OCI-LY1 (cell line): ENCODE measurements at regions not wholly inside any gene's neighbourhood (a gene's known extent, or its start where the extent isn't known, plus 50 kb on each side); places are given as distances from the start of the nearest gene placed in this dataset.

Experiments
- H2AFZ ChIP-seq: fragments of 200-600 bp; sonication (generic), shearing (Covaris generic); 2 replicates; pipeline ENCODE4 v1.6.0; 2014; ENCODE audit warnings: antibody characterized with exemption, mild to moderate bottlenecking, low read length
- H3F3A ChIP-seq: fragments of 200-600 bp; sonication (generic), shearing (Covaris generic); 2 replicates; pipeline ENCODE4 v1.6.0; 2014; ENCODE audit warnings: mild to moderate bottlenecking, antibody characterized with exemption, low read length, moderate library complexity; ENCODE audit not compliant: insufficient read depth
- H3K27ac ChIP-seq: fragments of 200-600 bp; sonication (generic); 2 replicates; pipeline ENCODE4 v1.5.1; 2014; ENCODE audit warnings: low read length, mixed run types, mild to moderate bottlenecking, low read depth; ENCODE audit not compliant: poor library complexity, severe bottlenecking
- H3K27me3 ChIP-seq: fragments of 200-600 bp; sonication (generic); 2 replicates; pipeline ENCODE4 v1.6.0; 2014; ENCODE audit warnings: antibody characterized with exemption, mild to moderate bottlenecking, low read length, moderate library complexity; ENCODE audit not compliant: insufficient read depth
- H3K36me3 ChIP-seq: fragments of 200-600 bp; sonication (generic); 2 replicates; pipeline ENCODE4 v1.6.1; 2014; ENCODE audit warnings: mild to moderate bottlenecking, antibody characterized with exemption, low read length, moderate library complexity, mixed read lengths; ENCODE audit not compliant: insufficient read depth
- H3K4me1 ChIP-seq: fragments of 200-600 bp; sonication (generic); 2 replicates; pipeline ENCODE4 v1.5.1; 2014; ENCODE audit warnings: mild to moderate bottlenecking, low read length, moderate library complexity; ENCODE audit not compliant: insufficient read depth, severe bottlenecking
- H3K4me2 ChIP-seq: fragments of 200-600 bp; sonication (generic), shearing (Covaris generic); 2 replicates; pipeline ENCODE4 v1.6.1; 2014; ENCODE audit warnings: low read length
- H3K4me3 ChIP-seq: fragments of 200-600 bp; sonication (generic); 2 replicates; pipeline ENCODE4 v1.5.1; 2014; ENCODE audit warnings: low read length, low read depth, mild to moderate bottlenecking, mixed read lengths; ENCODE audit not compliant: poor library complexity, severe bottlenecking
- H3K79me2 ChIP-seq: fragments of 200-600 bp; shearing (Covaris generic); 2 replicates; pipeline ENCODE4 v1.6.1; 2016; ENCODE audit warnings: mixed run types, low read length, mixed read lengths; ENCODE audit not compliant: insufficient read depth
- H3K9ac ChIP-seq: fragments of 200-600 bp; sonication (generic), shearing (Covaris generic); 2 replicates; pipeline ENCODE4 v1.6.1; 2014; ENCODE audit warnings: mild to moderate bottlenecking, low read length, mixed read lengths
- H3K9me2 ChIP-seq: fragments of 200-600 bp; sonication (generic), shearing (Covaris generic); 2 replicates; pipeline ENCODE4 v1.6.1; 2014; ENCODE audit warnings: low read depth, mild to moderate bottlenecking, low read length, mixed read lengths
- H3K9me3 ChIP-seq: fragments of 200-600 bp; shearing (Covaris generic); 2 replicates; pipeline ENCODE4 v1.6.1; 2014; ENCODE audit warnings: low read length, mixed read lengths
- H4K20me1 ChIP-seq: fragments of 200-600 bp; sonication (generic), shearing (Covaris generic); 2 replicates; pipeline ENCODE4 v1.6.0; 2016; ENCODE audit warnings: mild to moderate bottlenecking, low read length; ENCODE audit not compliant: insufficient read depth
- EZH2 ChIP-seq: fragments of 200-600 bp; sonication (generic), shearing (Covaris generic); IDR thresholded peaks from 2 replicates; pipeline ENCODE4 v1.8.0; 2017; ENCODE audit warnings: borderline replicate concordance, mixed run types, mild to moderate bottlenecking, antibody characterized with exemption, low read length, moderate library complexity, mixed read lengths
- TF ChIP-seq, protein P1 (sequence below): fragments of 200-600 bp; sonication (generic), shearing (Covaris generic); IDR thresholded peaks from 2 replicates; pipeline ENCODE4 v1.5.1; 2017; ENCODE audit warnings: mild to moderate bottlenecking, antibody characterized with exemption, low read length, moderate library complexity, mixed read lengths

GRCh38 chr12:60308366-60308991 is 712.6 kb downstream of the SLC16A7 start:
- no peak overlapping the region for H2AFZ ChIP-seq

GRCh38 chr12:60311940-60312339 is 716.1 kb downstream of the SLC16A7 start:
- no peaks in the 10 kb centered on the region for H3F3A ChIP-seq
- H2AFZ ChIP-seq = no peak overlapping the region
- H3K4me3 ChIP-seq = no peak overlapping the region
- TF ChIP-seq, protein P1, sequence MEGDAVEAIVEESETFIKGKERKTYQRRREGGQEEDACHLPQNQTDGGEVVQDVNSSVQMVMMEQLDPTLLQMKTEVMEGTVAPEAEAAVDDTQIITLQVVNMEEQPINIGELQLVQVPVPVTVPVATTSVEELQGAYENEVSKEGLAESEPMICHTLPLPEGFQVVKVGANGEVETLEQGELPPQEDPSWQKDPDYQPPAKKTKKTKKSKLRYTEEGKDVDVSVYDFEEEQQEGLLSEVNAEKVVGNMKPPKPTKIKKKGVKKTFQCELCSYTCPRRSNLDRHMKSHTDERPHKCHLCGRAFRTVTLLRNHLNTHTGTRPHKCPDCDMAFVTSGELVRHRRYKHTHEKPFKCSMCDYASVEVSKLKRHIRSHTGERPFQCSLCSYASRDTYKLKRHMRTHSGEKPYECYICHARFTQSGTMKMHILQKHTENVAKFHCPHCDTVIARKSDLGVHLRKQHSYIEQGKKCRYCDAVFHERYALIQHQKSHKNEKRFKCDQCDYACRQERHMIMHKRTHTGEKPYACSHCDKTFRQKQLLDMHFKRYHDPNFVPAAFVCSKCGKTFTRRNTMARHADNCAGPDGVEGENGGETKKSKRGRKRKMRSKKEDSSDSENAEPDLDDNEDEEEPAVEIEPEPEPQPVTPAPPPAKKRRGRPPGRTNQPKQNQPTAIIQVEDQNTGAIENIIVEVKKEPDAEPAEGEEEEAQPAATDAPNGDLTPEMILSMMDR = no peak
- no peak for TF ChIP-seq EZH2
- H3K27ac ChIP-seq = no peak overlapping the region
- H3K9me3 ChIP-seq = no peaks in the 10 kb centered on the region
- no peaks in the 10 kb centered on the region for H3K36me3 ChIP-seq
- no peaks in the 10 kb centered on the region for H3K4me1 ChIP-seq
- no peaks in the 10 kb centered on the region for H3K27me3 ChIP-seq
- no peaks in the 10 kb centered on the region for H3K9me2 ChIP-seq
- no peak overlapping the region for H3K9ac ChIP-seq
- no peak overlapping the region for H3K4me2 ChIP-seq
- H4K20me1 ChIP-seq = no peaks in the 10 kb centered on the region
- no peaks in the 10 kb centered on the region for H3K79me2 ChIP-seq

More at GRCh38 chr12:60308366-60308991, 712.6 kb downstream of the SLC16A7 start:
- no peak overlapping the region for H3K4me2 ChIP-seq
- no peaks in the 10 kb centered on the region for H3K36me3 ChIP-seq
- H3K9ac ChIP-seq = no peak overlapping the region
- no peaks in the 10 kb centered on the region for H3K9me3 ChIP-seq
- H3K27me3 ChIP-seq = no peaks in the 10 kb centered on the region
- no peak overlapping the region for H3K27ac ChIP-seq
- TF ChIP-seq, protein P1 = no peak
- no peak for TF ChIP-seq EZH2
- no peaks in the 10 kb centered on the region for H4K20me1 ChIP-seq
- H3K4me1 ChIP-seq = no peaks in the 10 kb centered on the region
- no peaks in the 10 kb centered on the region for H3K9me2 ChIP-seq
- no peak overlapping the region for H3K4me3 ChIP-seq
- no peaks in the 10 kb centered on the region for H3K79me2 ChIP-seq
- no peaks in the 10 kb centered on the region for H3F3A ChIP-seq

DNA sequence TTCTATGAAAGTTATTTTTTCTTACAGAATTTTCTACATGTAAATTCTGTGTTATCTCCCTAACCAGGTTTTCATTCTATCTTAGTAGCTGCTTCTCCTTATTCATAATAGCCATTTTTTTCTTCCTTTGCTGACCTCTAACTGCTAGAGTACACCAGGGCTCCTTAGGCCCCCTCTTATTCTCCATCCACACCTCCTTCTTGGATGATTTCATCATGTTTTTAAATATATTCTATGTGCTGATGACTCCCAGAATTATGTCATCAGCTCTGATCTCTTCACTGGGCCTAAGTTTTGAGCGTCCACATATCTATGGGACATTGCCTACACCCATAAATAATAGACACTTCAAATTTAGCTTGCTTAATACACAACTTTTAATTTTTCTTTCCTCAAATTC is 721.5 kb downstream of the SLC16A7 start:
- H3K4me2 ChIP-seq = no peak overlapping the region
- H3K79me2 ChIP-seq = no peaks in the 10 kb centered on the region
- no peak overlapping the region for H3K4me3 ChIP-seq
- no peak overlapping the region for H2AFZ ChIP-seq
- TF ChIP-seq EZH2 = no peak
- TF ChIP-seq, protein P1 = no peak
- no peaks in the 10 kb centered on the region for H3K27me3 ChIP-seq
- H3K9me3 ChIP-seq = no peaks in the 10 kb centered on the region
- no peak overlapping the region for H3K27ac ChIP-seq
- no peak overlapping the region for H3K9ac ChIP-seq
- no peaks in the 10 kb centered on the region for H3F3A ChIP-seq
- H3K9me2 ChIP-seq = no peaks in the 10 kb centered on the region
- H3K36me3 ChIP-seq = no peaks in the 10 kb centered on the region
- H3K4me1 ChIP-seq = no peaks in the 10 kb centered on the region
- H4K20me1 ChIP-seq = no peaks in the 10 kb centered on the region
